Breast epithelium (tissue), 4 donors: ENCODE measurements at regions not wholly inside any gene's neighbourhood (a gene's known extent, or its start where the extent isn't known, plus 50 kb on each side); places are given as distances from the start of the nearest gene placed in this dataset.
A peak's percentile ranks its signal among the peaks of the same experiment; 100 is the strongest.

ENCODE experiments used
- DNase-seq, 2 donors: peaks; one replicate each; pipeline ENCODE4 v3.0.0-alpha.2; 2019; ENCODE audit warnings: low spot score in 2 of 2
- H3K27ac ChIP-seq, 2 donors: fragments of 200-600 bp; sonication (generic) in 1 of 2; one replicate each; pipeline ENCODE4 v1.5.1; 2016 to 2019; ENCODE audit warnings: mild to moderate bottlenecking in 1 of 2
- H3K27me3 ChIP-seq, 2 donors: fragments of 200-600 bp; sonication (generic) in 1 of 2; one replicate each; pipeline versions ENCODE4 v1.5.1 to v1.6.0; 2017 to 2019; ENCODE audit warnings: control low read depth in 1 of 2, mild to moderate bottlenecking in 1 of 2
- H3K36me3 ChIP-seq: fragments of 200-600 bp; one replicate; pipeline ENCODE4 v1.5.1; 2019
- H3K4me1 ChIP-seq, 2 donors: fragments of 200-600 bp; sonication (generic); one replicate each; pipeline ENCODE4 v1.5.1; 2016 to 2019; ENCODE audit warnings: control low read depth in 1 of 2
- H3K4me3 ChIP-seq, 3 donors: fragments of 200-600 bp; sonication (generic); 1 replicate in 2 of 3; 2 replicates in 1 of 3; pipeline ENCODE4 v1.5.1; 2016 to 2019; ENCODE audit warnings: mild to moderate bottlenecking in 3 of 3, moderate library complexity in 2 of 3
- H3K9me3 ChIP-seq, 2 donors: fragments of 200-600 bp; sonication (generic) in 1 of 2; one replicate each; pipeline ENCODE4 v1.5.1; 2016 to 2019; ENCODE audit warnings: control low read depth in 1 of 2
- POLR2A ChIP-seq: fragments of 450-650 bp; IDR thresholded peaks from one replicate; pipeline ENCODE4 v1.6.1; 2016; ENCODE audit warnings: antibody characterized with exemption, mild to moderate bottlenecking, moderate library complexity
- POLR2AphosphoS5 ChIP-seq, 3 donors: sonication (generic); formaldehyde crosslinking; IDR thresholded peaks; one replicate each; pipeline ENCODE4 v1.6.1; 2017; ENCODE audit warnings: antibody characterized with exemption in 3 of 3
- intact Hi-C: fragments of 100-400 bp; cut with DNase I; formaldehyde crosslinking; loops from one replicate; pipeline ENCODE4 v1.15.1; 2023; ENCODE audit warnings: low total_unique reads
- TF ChIP-seq, protein P1 (sequence below), 3 donors: fragments of 450-650 bp; IDR thresholded peaks; one replicate each; pipeline ENCODE4 v1.5.1; 2016 to 2017; ENCODE audit warnings: antibody characterized with exemption in 3 of 3, mild to moderate bottlenecking in 3 of 3, moderate library complexity in 3 of 3

DNA sequence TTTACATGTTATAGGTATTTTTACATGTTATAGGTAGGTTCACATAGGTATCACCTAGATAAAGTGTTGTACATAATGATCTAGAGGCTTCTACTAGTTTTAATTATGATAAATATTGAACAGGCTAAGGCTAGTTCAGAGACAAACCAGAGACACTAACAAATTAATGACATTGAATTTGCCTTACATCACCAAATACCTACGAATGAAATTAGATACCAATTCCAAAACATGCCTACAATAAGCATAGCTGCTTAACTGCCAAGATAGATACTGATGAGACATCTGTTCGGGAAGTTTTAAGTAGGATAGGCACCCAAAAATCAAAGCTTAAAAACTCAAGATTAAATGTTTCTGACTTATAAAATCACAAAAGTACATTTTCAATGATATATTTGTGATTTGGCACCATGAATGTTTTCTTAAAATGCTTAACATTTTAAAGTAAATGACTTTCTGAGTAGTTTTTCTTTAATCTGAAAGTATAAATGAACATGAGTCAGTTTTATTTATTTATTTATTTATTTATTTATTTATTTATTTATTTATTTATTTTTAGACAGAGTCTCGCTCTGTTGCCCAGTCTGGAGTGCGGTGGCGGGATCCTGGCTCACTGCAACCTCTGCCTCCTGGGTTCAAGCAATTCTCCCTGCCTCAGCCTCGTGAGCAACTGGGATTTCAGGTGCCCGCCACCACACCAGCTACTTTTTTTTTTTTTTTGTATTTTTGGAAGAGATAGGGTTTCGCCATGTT, 703.1 kb upstream of the ARRDC3 start:
- no peak for DNase-seq
- no peaks in the 10 kb centered on the region for H3K9me3 ChIP-seq
- no peak overlapping the region for H3K27ac ChIP-seq
- TF ChIP-seq POLR2A, result no peak
- TF ChIP-seq POLR2AphosphoS5 (IDR thresholded peaks at IDR 0.05), result no peak
- TF ChIP-seq, protein P1, sequence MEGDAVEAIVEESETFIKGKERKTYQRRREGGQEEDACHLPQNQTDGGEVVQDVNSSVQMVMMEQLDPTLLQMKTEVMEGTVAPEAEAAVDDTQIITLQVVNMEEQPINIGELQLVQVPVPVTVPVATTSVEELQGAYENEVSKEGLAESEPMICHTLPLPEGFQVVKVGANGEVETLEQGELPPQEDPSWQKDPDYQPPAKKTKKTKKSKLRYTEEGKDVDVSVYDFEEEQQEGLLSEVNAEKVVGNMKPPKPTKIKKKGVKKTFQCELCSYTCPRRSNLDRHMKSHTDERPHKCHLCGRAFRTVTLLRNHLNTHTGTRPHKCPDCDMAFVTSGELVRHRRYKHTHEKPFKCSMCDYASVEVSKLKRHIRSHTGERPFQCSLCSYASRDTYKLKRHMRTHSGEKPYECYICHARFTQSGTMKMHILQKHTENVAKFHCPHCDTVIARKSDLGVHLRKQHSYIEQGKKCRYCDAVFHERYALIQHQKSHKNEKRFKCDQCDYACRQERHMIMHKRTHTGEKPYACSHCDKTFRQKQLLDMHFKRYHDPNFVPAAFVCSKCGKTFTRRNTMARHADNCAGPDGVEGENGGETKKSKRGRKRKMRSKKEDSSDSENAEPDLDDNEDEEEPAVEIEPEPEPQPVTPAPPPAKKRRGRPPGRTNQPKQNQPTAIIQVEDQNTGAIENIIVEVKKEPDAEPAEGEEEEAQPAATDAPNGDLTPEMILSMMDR (IDR thresholded peaks at IDR 0.05), result no peak
- no peaks in the 10 kb centered on the region for H3K4me1 ChIP-seq
- no peaks in the 10 kb centered on the region for H3K27me3 ChIP-seq
- intact Hi-C loops, result no loop called here
- no peaks in the 10 kb centered on the region for H3K36me3 ChIP-seq
- H3K4me3 ChIP-seq, result no peak overlapping the region

GRCh38 chr5:92081958-92082712, 699.0 kb upstream of the ARRDC3 start:
- intact Hi-C loops, result no loop called here
- no peak for DNase-seq
- Histone ChIP-seq H3K36me3 (no peaks in the 10 kb centered on the region), H3K4me3 (peak overlapping the region in 2 of 3 donors; percentile 29 to 31), H3K27ac (no peak overlapping the region), H3K27me3 (no peaks in the 10 kb centered on the region), H3K4me1 (no peaks in the 10 kb centered on the region), H3K9me3 (no peaks in the 10 kb centered on the region)
- TF ChIP-seq POLR2AphosphoS5 (IDR thresholded peaks at IDR 0.05) (no peak), POLR2A (no peak)
- TF ChIP-seq, protein P1 (IDR thresholded peaks at IDR 0.05), result no peak

- no peak for TF ChIP-seq POLR2A
- TF ChIP-seq POLR2AphosphoS5 (IDR thresholded peaks at IDR 0.05), result no peak
- TF ChIP-seq, protein P1 (IDR thresholded peaks at IDR 0.05), result no peak
- Histone ChIP-seq H3K27me3 (no peaks in the 10 kb centered on the region), H3K4me1 (no peaks in the 10 kb centered on the region), H3K27ac (no peak overlapping the region), H3K4me3 (no peak overlapping the region), H3K9me3 (no peaks in the 10 kb centered on the region), H3K36me3 (no peaks in the 10 kb centered on the region)
- intact Hi-C loops, result no loop called here
- DNase-seq, result no peak
These were observed 687.7 kb upstream of the ARRDC3 start for GRCh38 chr5:92070786-92071185.

DNA sequence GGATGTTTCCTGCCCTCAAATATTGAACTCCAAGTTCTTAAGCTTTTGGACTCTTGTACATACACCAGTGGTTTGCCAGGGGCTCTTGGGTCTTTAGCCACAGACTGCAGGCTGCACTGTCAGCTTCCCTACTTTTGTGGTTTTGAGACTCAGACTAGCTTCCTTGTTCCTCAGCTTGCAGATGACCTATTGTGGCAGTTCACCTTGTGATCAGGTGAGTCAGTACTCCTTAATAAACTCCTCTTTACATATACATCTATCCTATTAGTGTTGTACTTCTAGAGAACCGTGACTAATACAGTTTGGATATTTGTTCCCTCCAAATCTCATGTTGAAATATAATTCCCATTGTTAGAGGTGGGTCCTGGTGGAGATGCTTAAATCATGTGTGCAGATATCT, 681.9 kb upstream of the ARRDC3 start:
- Histone ChIP-seq H3K27ac (no peak overlapping the region), H3K36me3 (no peaks in the 10 kb centered on the region), H3K27me3 (no peaks in the 10 kb centered on the region), H3K4me3 (no peak overlapping the region), H3K9me3 (no peaks in the 10 kb centered on the region), H3K4me1 (no peaks in the 10 kb centered on the region)
- no peak for DNase-seq
- TF ChIP-seq, protein P1 (IDR thresholded peaks at IDR 0.05), result no peak
- TF ChIP-seq POLR2A, result no peak
- TF ChIP-seq POLR2AphosphoS5 (IDR thresholded peaks at IDR 0.05), result no peak
- intact Hi-C loops, result no loop called here

DNA sequence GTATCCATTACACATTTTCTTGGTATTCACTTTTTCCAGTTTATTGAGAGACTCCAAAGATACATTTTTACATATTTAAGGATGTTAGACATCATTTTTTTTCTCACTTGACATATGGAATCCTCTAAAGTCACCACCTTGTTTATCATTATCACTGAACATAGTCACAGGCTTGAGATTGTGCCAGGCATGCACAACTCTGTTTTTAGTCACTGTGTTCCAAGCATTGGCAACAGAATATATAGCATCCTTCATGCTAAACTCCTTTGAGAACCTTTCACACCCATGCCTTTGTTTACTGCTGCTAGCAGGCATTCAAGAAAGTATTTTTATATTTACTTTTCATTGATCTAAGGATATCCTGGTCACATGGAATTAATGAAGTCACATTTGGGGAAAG, 668.6 kb upstream of the ARRDC3 start:
- intact Hi-C loops, result no loop called here
- no peak overlapping the region for H3K4me3 ChIP-seq
- TF ChIP-seq POLR2AphosphoS5 (IDR thresholded peaks at IDR 0.05) (no peak), POLR2A (no peak)
- TF ChIP-seq, protein P1 (IDR thresholded peaks at IDR 0.05), result no peak
- H3K4me1 ChIP-seq, result no peaks in the 10 kb centered on the region
- no peaks in the 10 kb centered on the region for H3K27me3 ChIP-seq
- H3K9me3 ChIP-seq, result no peaks in the 10 kb centered on the region
- H3K27ac ChIP-seq, result no peak overlapping the region
- no peaks in the 10 kb centered on the region for H3K36me3 ChIP-seq
- DNase-seq, result no peak
